Panc1 (cell line): ENCODE measurements at regions not wholly inside any gene's neighbourhood (a gene's known extent, or its start where the extent isn't known, plus 50 kb on each side); places are given as distances from the start of the nearest gene placed in this dataset.

Experiments
- ATAC-seq: fragments of 200-7000 bp; cut with Tn5 transposase; 2 replicates; pipeline ENCODE4 v1.9.1; 2020; ENCODE audit warnings: mild to moderate bottlenecking, moderate library complexity
- BruUV-seq: library from RNA; stranded (reverse); fragments of 400-500 nt; replicated peaks from 2 replicates; lab custom pipeline; 2021; lab: Mats Ljungman, UMichigan
- CTCF ChIA-PET: fragments of 300-600 bp; sonication (Branson Sonifier 250); formaldehyde crosslinking; loops from one replicate; lab custom pipeline; 2022; ENCODE audit warnings: antibody characterized with exemption; lab: Charles Lee
- POLR2A ChIA-PET: fragments of 300-600 bp; sonication (Branson Sonifier 250); formaldehyde crosslinking; loops from one replicate; lab custom pipeline; 2022; ENCODE audit warnings: antibody characterized with exemption; lab: Charles Lee
- DNase-seq: peaks from one replicate; pipeline ENCODE4 v3.0.0-alpha.2; 2010; ENCODE audit warnings: low read depth, low spot score
- H3K27ac ChIP-seq: 2 replicates; pipeline ENCODE4 v1.5.1; 2011; ENCODE audit warnings: mild to moderate bottlenecking, low read length, inconsistent platforms
- H3K27me3 ChIP-seq: fragments of 200-500 bp; sonication (Bioruptor generic); 2 replicates; pipeline ENCODE4 v1.6.0; 2014; ENCODE audit warnings: low read length, inconsistent platforms; ENCODE audit not compliant: control insufficient read depth, insufficient read depth
- H3K36me3 ChIP-seq: fragments of 200-500 bp; sonication (Bioruptor generic); 2 replicates; pipeline ENCODE4 v1.5.1; 2014; ENCODE audit warnings: inconsistent platforms, mild to moderate bottlenecking, low read length, moderate library complexity; ENCODE audit not compliant: control insufficient read depth, insufficient read depth
- H3K4me1 ChIP-seq: 2 replicates; pipeline ENCODE4 v1.5.1; 2011; ENCODE audit warnings: inconsistent platforms, mild to moderate bottlenecking, low read length, moderate library complexity; ENCODE audit not compliant: control insufficient read depth, insufficient read depth
- H3K4me3 ChIP-seq, 2 experiments: 2 replicates each; pipeline ENCODE4 v1.5.1; 2011 to 2012; ENCODE audit warnings: low read depth in 2 of 2, low read length in 2 of 2, mild to moderate bottlenecking in 2 of 2, inconsistent platforms in 1 of 2, moderate library complexity in 1 of 2
- H3K9me3 ChIP-seq: fragments of 200-500 bp; sonication (Bioruptor generic); 2 replicates; pipeline ENCODE4 v1.5.1; 2014; ENCODE audit warnings: low read depth, mild to moderate bottlenecking, inconsistent platforms, low read length, moderate library complexity; ENCODE audit not compliant: control insufficient read depth, insufficient read depth
- CTCF ChIP-seq: fragments of 450-650 bp; IDR thresholded peaks from 2 replicates; pipeline ENCODE4 v1.5.1; 2017; ENCODE audit warnings: mild to moderate bottlenecking
- POLR2AphosphoS5 ChIP-seq: IDR thresholded peaks from 2 replicates; pipeline ENCODE4 v1.6.1; 2012; ENCODE audit warnings: mild to moderate bottlenecking, low read depth, low read length, moderate library complexity
- REST ChIP-seq, 2 experiments: IDR thresholded peaks; 2 replicates each; pipeline ENCODE4 v1.6.1; 2011 to 2012; ENCODE audit warnings: low read depth in 2 of 2, control low read depth in 1 of 2, low read length in 1 of 2, mild to moderate bottlenecking in 1 of 2, moderate library complexity in 1 of 2; ENCODE audit not compliant: insufficient read depth in 1 of 2
- SIN3A ChIP-seq: IDR thresholded peaks from 2 replicates; pipeline ENCODE4 v1.6.1; 2012; ENCODE audit warnings: low read depth, mild to moderate bottlenecking, low read length, moderate library complexity, borderline replicate concordance; ENCODE audit not compliant: insufficient read depth
- TCF7L2 ChIP-seq: IDR thresholded peaks from 2 replicates; pipeline ENCODE4 v1.6.1; 2011; ENCODE audit warnings: mild to moderate bottlenecking, low read depth, low read length, inconsistent platforms
- in situ Hi-C: cut with HindIII; loops from 2 replicates; pipeline ENCODE4 v1.10.0; 2016; ENCODE audit warnings: low sequenced_read_pairs, low pct_unique_long_range_greater_than_20kb
- intact Hi-C: fragments of 100-400 bp; cut with micrococcal nuclease; formaldehyde crosslinking; loops from one replicate; pipeline ENCODE4 v1.10.0; 2022; ENCODE audit not compliant: unreplicated experiment

- Histone ChIP-seq H3K27ac (no peak overlapping the region), H3K27me3 (no peaks in the 10 kb centered on the region), H3K36me3 (no peaks in the 10 kb centered on the region), H3K4me3 (no peak overlapping the region), H3K4me1 (no peaks in the 10 kb centered on the region), H3K9me3 (no peaks in the 10 kb centered on the region)
- TF ChIP-seq CTCF (no peak), REST (IDR thresholded peaks at IDR 0.05; ENCODE audit: insufficient read depth in 1 of 2, low read depth in 2 of 2, low read length in 1 of 2) (no peak), POLR2AphosphoS5 (no peak), TCF7L2 (no peak), SIN3A (no peak)
- intact Hi-C loops (no loop called here), in situ Hi-C loops (no loop called here)
- BruUV-seq: no TSS peak
- DNase-seq (no peak), ATAC-seq (no peak)
- ChIA-PET POLR2A (no interaction called here), CTCF (no interaction called here)
These were observed 412.0 kb downstream of the SLITRK1 start for GRCh38 chr13:83470133-83470797.

- intact Hi-C loops (no loop called here), in situ Hi-C loops (no loop called here)
- Histone ChIP-seq H3K27me3 (no peaks in the 10 kb centered on the region), H3K4me1 (no peaks in the 10 kb centered on the region), H3K36me3 (no peaks in the 10 kb centered on the region), H3K4me3 (no peak overlapping the region), H3K27ac (no peak overlapping the region), H3K9me3 (no peaks in the 10 kb centered on the region)
- CTCF ChIA-PET: no interaction called here
- no TSS peak for BruUV-seq
- ATAC-seq (no peak), DNase-seq (no peak)
- TF ChIP-seq POLR2AphosphoS5: no peak
- no peak for TF ChIP-seq REST (IDR thresholded peaks at IDR 0.05; ENCODE audit: insufficient read depth in 1 of 2, low read depth in 2 of 2, low read length in 1 of 2)
- no peak for TF ChIP-seq SIN3A
- TF ChIP-seq TCF7L2: no peak
- no peak for TF ChIP-seq CTCF
- POLR2A ChIA-PET: no interaction called here
These were observed 428.6 kb downstream of the SLITRK1 start for GRCh38 chr13:83453723-83454122.
